ENCODE measurements at regions not wholly inside any gene's neighbourhood (a gene's known extent, or its start where the extent isn't known, plus 50 kb on each side); places are given as distances from the start of the nearest gene placed in this dataset.

DNA sequence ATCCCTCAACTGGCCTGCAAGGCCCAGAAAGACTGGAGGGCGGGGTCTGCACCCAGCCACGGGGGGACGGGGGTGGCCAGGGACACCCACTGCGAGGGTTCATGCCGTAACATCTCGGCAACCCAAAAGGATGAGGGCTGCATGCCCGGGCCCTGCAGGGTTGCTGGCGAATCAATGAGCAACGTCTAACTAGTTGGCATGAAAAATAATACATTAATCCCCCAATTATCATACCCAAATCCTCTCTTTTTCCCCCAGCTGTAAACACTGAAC, 232.2 kb downstream of the TUBA3C start (continued):
- TF ChIP-seq, protein P1, sequence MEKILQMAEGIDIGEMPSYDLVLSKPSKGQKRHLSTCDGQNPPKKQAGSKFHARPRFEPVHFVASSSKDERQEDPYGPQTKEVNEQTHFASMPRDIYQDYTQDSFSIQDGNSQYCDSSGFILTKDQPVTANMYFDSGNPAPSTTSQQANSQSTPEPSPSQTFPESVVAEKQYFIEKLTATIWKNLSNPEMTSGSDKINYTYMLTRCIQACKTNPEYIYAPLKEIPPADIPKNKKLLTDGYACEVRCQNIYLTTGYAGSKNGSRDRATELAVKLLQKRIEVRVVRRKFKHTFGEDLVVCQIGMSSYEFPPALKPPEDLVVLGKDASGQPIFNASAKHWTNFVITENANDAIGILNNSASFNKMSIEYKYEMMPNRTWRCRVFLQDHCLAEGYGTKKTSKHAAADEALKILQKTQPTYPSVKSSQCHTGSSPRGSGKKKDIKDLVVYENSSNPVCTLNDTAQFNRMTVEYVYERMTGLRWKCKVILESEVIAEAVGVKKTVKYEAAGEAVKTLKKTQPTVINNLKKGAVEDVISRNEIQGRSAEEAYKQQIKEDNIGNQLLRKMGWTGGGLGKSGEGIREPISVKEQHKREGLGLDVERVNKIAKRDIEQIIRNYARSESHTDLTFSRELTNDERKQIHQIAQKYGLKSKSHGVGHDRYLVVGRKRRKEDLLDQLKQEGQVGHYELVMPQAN (conservative IDR thresholded peaks at IDR 0.05), result no peak
- TF ChIP-seq EGR1 (IDR thresholded peaks at IDR 0.05; ENCODE audit: borderline replicate concordance in 1 of 2, low read depth in 2 of 2, low read length in 2 of 2) (no peak), SMC3 (IDR thresholded peaks at IDR 0.05; ENCODE audit: borderline replicate concordance, low read length) (no peak), TCF12 (IDR thresholded peaks at IDR 0.05; ENCODE audit: low read depth, low read length) (no peak), RELA (IDR thresholded peaks at IDR 0.05; ENCODE audit: borderline replicate concordance, partially characterized antibody) (no peak), CBX5 (IDR thresholded peaks at IDR 0.05; ENCODE audit: low read depth) (no peak), RFX5 (IDR thresholded peaks at IDR 0.05; ENCODE audit: low read depth, low read length) (no peak)
- TF ChIP-seq, protein P2, sequence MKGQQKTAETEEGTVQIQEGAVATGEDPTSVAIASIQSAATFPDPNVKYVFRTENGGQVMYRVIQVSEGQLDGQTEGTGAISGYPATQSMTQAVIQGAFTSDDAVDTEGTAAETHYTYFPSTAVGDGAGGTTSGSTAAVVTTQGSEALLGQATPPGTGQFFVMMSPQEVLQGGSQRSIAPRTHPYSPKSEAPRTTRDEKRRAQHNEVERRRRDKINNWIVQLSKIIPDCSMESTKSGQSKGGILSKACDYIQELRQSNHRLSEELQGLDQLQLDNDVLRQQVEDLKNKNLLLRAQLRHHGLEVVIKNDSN (IDR thresholded peaks at IDR 0.05; ENCODE audit: borderline replicate concordance, extremely low read length, insufficient read depth, low read depth, low read length), result no peak

DNA sequence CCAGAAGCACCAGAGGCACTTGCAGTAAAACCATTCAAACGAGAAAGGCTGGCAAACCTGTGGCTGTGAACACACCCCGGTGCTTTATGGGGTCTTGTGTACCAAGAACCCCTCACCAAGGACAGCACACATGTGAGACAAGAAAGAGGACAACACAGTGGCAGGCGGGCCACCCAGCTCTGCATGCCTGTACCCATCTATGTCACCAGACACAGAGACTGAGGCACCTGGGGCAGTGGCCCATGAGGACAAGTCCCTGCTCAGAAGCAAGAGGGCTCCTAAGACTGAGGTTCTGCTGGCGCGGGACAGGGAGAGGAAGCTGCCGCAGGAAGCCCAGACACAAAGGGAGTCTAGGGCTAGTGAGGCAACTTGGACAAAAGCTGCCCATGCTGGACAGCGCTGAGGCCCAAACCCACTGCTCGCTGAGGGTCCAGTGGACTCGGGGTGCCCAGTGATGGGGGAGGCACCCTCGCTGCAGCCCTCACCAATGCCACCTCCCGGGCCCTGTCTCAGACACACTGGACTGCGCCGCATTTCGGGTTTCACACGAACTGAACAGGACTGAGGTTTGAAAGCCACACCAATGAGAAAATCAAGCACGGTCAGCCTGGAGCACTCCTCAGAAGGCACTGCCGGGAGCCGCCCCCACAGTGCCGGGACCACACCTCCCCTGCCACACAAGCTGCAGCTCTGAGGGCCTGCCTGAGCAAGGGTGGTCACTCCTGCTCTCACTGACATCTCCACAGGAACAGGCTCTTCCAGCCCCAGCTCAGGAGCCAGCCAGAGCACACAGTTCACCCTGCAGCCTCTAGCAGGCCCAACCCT, 232.7 kb downstream of the TUBA3C start:
- in situ Hi-C loops (cut with MboI) (loop anchor here (10.0 kb wide), 1 partner anchor 56 kb away; no protein-coding TSS in a partner anchor), intact Hi-C loops (cut with micrococcal nuclease; ENCODE audit: unreplicated experiment) (no loop called here)
- ChIA-PET RAD21 (ENCODE audit: unreplicated experiment) (no interaction called here), SMC1A (ENCODE audit: uncharacterized antibody, unreplicated experiment) (no interaction called here), CTCF (no interaction called here), POLR2A (no interaction called here)
- Histone ChIP-seq H3K36me3 (ENCODE audit: control insufficient read depth in 2 of 2, insufficient read depth in 2 of 2, low read length in 1 of 2) (no peaks in the 10 kb centered on the region), H3K27me3 (replicated peaks in 1 of 2; ENCODE audit: control insufficient read depth in 2 of 2, insufficient read depth in 2 of 2, low read length in 1 of 2) (no peaks in the 10 kb centered on the region), H3K4me1 (ENCODE audit: control insufficient read depth, insufficient read depth, low read length) (no peaks in the 10 kb centered on the region), H2AFZ (ENCODE audit: control insufficient read depth, low read depth, low read length) (no peak overlapping the region), H3K27ac (ENCODE audit: control insufficient read depth, insufficient read depth) (no peak overlapping the region), H3K4me3 (no peak overlapping the region), H3K4me2 (ENCODE audit: control insufficient read depth, insufficient read depth) (no peak overlapping the region), H4K20me1 (ENCODE audit: control insufficient read depth, insufficient read depth) (no peaks in the 10 kb centered on the region), H3K79me2 (ENCODE audit: control insufficient read depth, insufficient read depth, low read length) (no peaks in the 10 kb centered on the region), H3K9ac (ENCODE audit: control insufficient read depth, insufficient read depth, low read length) (no peak overlapping the region), H3K9me3 (replicated peaks; ENCODE audit: control insufficient read depth, insufficient read depth, low read length) (no peaks in the 10 kb centered on the region; the same call in 2 of the 3 replicates)
- FAIRE-seq, result no peak
- ATAC-seq, result no peak
- no TSS peak for BruUV-seq (replicated peaks)
- WGBS (ENCODE audit: insufficient coverage, insufficient replicate concordance, low lambda C conversion rate, missing lambda C conversion rate), result 61% methylated on average over 19 of the region's 19 CpGs
- DNase-seq (ENCODE audit: low read depth, low spot score), result no peak
- TF ChIP-seq, protein P2 (IDR thresholded peaks at IDR 0.05; ENCODE audit: borderline replicate concordance, extremely low read length, insufficient read depth, low read depth, low read length), result no peak
- TF ChIP-seq ZBED1 (IDR thresholded peaks at IDR 0.05; ENCODE audit: borderline replicate concordance), result no peak
- no peak for TF ChIP-seq JUND (IDR thresholded peaks at IDR 0.05; ENCODE audit: low read depth, low read length)
- TF ChIP-seq SREBF2 (IDR thresholded peaks at IDR 0.05; ENCODE audit: low read length), result no peak
- no peak for TF ChIP-seq ZNF207 (IDR thresholded peaks at IDR 0.05; ENCODE audit: borderline replicate concordance)
- TF ChIP-seq, protein P3, sequence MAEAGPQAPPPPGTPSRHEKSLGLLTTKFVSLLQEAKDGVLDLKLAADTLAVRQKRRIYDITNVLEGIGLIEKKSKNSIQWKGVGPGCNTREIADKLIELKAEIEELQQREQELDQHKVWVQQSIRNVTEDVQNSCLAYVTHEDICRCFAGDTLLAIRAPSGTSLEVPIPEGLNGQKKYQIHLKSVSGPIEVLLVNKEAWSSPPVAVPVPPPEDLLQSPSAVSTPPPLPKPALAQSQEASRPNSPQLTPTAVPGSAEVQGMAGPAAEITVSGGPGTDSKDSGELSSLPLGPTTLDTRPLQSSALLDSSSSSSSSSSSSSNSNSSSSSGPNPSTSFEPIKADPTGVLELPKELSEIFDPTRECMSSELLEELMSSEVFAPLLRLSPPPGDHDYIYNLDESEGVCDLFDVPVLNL (IDR thresholded peaks at IDR 0.05; ENCODE audit: low read depth, low read length), result no peak
- no peak for TF ChIP-seq GATAD2B (conservative IDR thresholded peaks at IDR 0.05; ENCODE audit: low read depth)
- TF ChIP-seq NR2C1 (IDR thresholded peaks at IDR 0.05), result no peak
- TF ChIP-seq CREB1 (IDR thresholded peaks at IDR 0.05; ENCODE audit: low read depth), result no peak
- TF ChIP-seq, protein P4, sequence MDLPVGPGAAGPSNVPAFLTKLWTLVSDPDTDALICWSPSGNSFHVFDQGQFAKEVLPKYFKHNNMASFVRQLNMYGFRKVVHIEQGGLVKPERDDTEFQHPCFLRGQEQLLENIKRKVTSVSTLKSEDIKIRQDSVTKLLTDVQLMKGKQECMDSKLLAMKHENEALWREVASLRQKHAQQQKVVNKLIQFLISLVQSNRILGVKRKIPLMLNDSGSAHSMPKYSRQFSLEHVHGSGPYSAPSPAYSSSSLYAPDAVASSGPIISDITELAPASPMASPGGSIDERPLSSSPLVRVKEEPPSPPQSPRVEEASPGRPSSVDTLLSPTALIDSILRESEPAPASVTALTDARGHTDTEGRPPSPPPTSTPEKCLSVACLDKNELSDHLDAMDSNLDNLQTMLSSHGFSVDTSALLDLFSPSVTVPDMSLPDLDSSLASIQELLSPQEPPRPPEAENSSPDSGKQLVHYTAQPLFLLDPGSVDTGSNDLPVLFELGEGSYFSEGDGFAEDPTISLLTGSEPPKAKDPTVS (IDR thresholded peaks at IDR 0.05; ENCODE audit: low read depth, low read length), result no peak

Measured in GM12878 (cell line).